OCI-LY7 (cell line): ENCODE measurements at regions not wholly inside any gene's neighbourhood (a gene's known extent, or its start where the extent isn't known, plus 50 kb on each side); places are given as distances from the start of the nearest gene placed in this dataset.

Experiments
- BruUV-seq: library from RNA; stranded (reverse); fragments of 400-500 nt; replicated peaks from 2 replicates; lab custom pipeline; 2021; lab: Mats Ljungman, UMichigan
- CTCF ChIA-PET: fragments of 300-600 bp; sonication (Branson Sonifier 250); formaldehyde crosslinking; loops from one replicate; lab custom pipeline; 2022; ENCODE audit warnings: antibody characterized with exemption; ENCODE audit not compliant: unreplicated experiment; lab: Charles Lee
- POLR2A ChIA-PET: fragments of 300-600 bp; sonication (Branson Sonifier 250); formaldehyde crosslinking; loops from one replicate; lab custom pipeline; 2022; ENCODE audit warnings: antibody characterized with exemption; lab: Charles Lee
- DNase-seq: peaks from one replicate; pipeline ENCODE4 v3.0.0-alpha.2; 2015; ENCODE audit warnings: low spot score
- H2AFZ ChIP-seq: fragments of 200-600 bp; sonication (generic), shearing (Covaris generic); 2 replicates; pipeline ENCODE4 v1.6.1; 2014; ENCODE audit warnings: mild to moderate bottlenecking, antibody characterized with exemption, low read length, moderate library complexity
- H3K27ac ChIP-seq: fragments of 200-600 bp; sonication (generic); 2 replicates; pipeline ENCODE4 v1.5.1; 2014; ENCODE audit warnings: mixed run types, low read depth, mild to moderate bottlenecking, moderate library complexity, low read length, inconsistent platforms; ENCODE audit not compliant: poor library complexity, severe bottlenecking
- H3K36me3 ChIP-seq: fragments of 200-600 bp; sonication (generic); 2 replicates; pipeline ENCODE4 v1.6.1; 2014; ENCODE audit warnings: mild to moderate bottlenecking, antibody characterized with exemption, low read length, moderate library complexity, mixed read lengths; ENCODE audit not compliant: insufficient read depth
- H3K4me1 ChIP-seq: fragments of 200-600 bp; sonication (generic); 2 replicates; pipeline ENCODE4 v1.5.1; 2014; ENCODE audit warnings: mild to moderate bottlenecking, low read length; ENCODE audit not compliant: insufficient read depth, poor library complexity, severe bottlenecking
- H3K4me2 ChIP-seq: fragments of 200-600 bp; sonication (generic); 2 replicates; pipeline ENCODE4 v1.6.1; 2014; ENCODE audit warnings: mild to moderate bottlenecking, low read length
- H3K4me3 ChIP-seq: fragments of 200-600 bp; sonication (generic); 2 replicates; pipeline ENCODE4 v1.5.1; 2014; ENCODE audit warnings: mild to moderate bottlenecking, low read depth, low read length; ENCODE audit not compliant: poor library complexity, severe bottlenecking
- H3K79me2 ChIP-seq: fragments of 200-600 bp; sonication (generic); 2 replicates; pipeline ENCODE4 v1.6.1; 2016; ENCODE audit warnings: low read depth, mild to moderate bottlenecking, low read length, moderate library complexity, mixed read lengths; ENCODE audit not compliant: insufficient read depth
- H3K9me2 ChIP-seq: fragments of 200-600 bp; sonication (generic); 2 replicates; pipeline ENCODE4 v1.6.1; 2016; ENCODE audit warnings: mild to moderate bottlenecking, low read length, mixed read lengths; ENCODE audit not compliant: insufficient read depth
- H3K9me3 ChIP-seq: fragments of 200-600 bp; sonication (generic); 2 replicates; pipeline ENCODE4 v1.6.1; 2014; ENCODE audit warnings: mild to moderate bottlenecking, mixed run types, low read length, mixed read lengths
- H4K20me1 ChIP-seq: fragments of 200-600 bp; sonication (generic); 2 replicates; pipeline ENCODE4 v1.6.1; 2014; ENCODE audit warnings: mild to moderate bottlenecking, antibody characterized with exemption, low read length, moderate library complexity, mixed read lengths; ENCODE audit not compliant: insufficient read depth
- CTCF ChIP-seq: fragments of 200-600 bp; sonication (generic); conservative IDR thresholded peaks from 2 replicates; pipeline ENCODE4 v1.5.1; 2014; ENCODE audit warnings: mild to moderate bottlenecking, antibody characterized with exemption, low read length, moderate library complexity, mixed read lengths
- EZH2phosphoT487 ChIP-seq: fragments of 200-600 bp; sonication (generic); IDR thresholded peaks from 2 replicates; pipeline ENCODE4 v1.6.1; 2018; ENCODE audit warnings: low read depth, borderline replicate concordance, mild to moderate bottlenecking, mixed run types, antibody characterized with exemption, low read length, moderate library complexity, mixed read lengths
- intact Hi-C: fragments of 100-400 bp; cut with micrococcal nuclease; formaldehyde crosslinking; loops from one replicate; pipeline ENCODE4 v1.10.0; 2022; ENCODE audit not compliant: unreplicated experiment

- TF ChIP-seq CTCF (no peak), EZH2phosphoT487 (no peak)
- Histone ChIP-seq H3K36me3 (no peaks in the 10 kb centered on the region), H3K9me3 (no peaks in the 10 kb centered on the region), H3K4me3 (no peak overlapping the region), H3K4me2 (no peak overlapping the region), H3K79me2 (no peaks in the 10 kb centered on the region), H4K20me1 (no peaks in the 10 kb centered on the region), H3K27ac (no peak overlapping the region), H3K9me2 (no peaks in the 10 kb centered on the region), H3K4me1 (no peaks in the 10 kb centered on the region), H2AFZ (no peak overlapping the region)
- intact Hi-C loops: no loop called here
- ChIA-PET CTCF (interaction anchor here (0.6 kb wide), 1 partner anchor 48 kb away, joined by 3 read pairs; no protein-coding TSS in a partner anchor), POLR2A (no interaction called here)
- DNase-seq: no peak
- BruUV-seq: no TSS peak
Measured at GRCh38 chr2:16207151-16207550, 266.8 kb downstream of the MYCN start.

- Histone ChIP-seq H2AFZ (no peak overlapping the region), H3K4me1 (no peaks in the 10 kb centered on the region), H3K79me2 (no peaks in the 10 kb centered on the region), H3K4me2 (no peak overlapping the region), H3K9me3 (no peaks in the 10 kb centered on the region), H3K27ac (no peak overlapping the region), H3K36me3 (no peaks in the 10 kb centered on the region), H3K9me2 (no peaks in the 10 kb centered on the region), H3K4me3 (no peak overlapping the region), H4K20me1 (no peaks in the 10 kb centered on the region)
- DNase-seq: no peak
- no peak for TF ChIP-seq EZH2phosphoT487
- no peak for TF ChIP-seq CTCF
- POLR2A ChIA-PET: no interaction called here
- CTCF ChIA-PET: interaction anchor here (0.6 kb wide), 1 partner anchor 48 kb away, joined by 3 read pairs; no protein-coding TSS in a partner anchor
- intact Hi-C loops: no loop called here
- BruUV-seq: no TSS peak
Measured at GRCh38 chr2:16206191-16206944, 266.0 kb downstream of the MYCN start.

- no peak overlapping the region for H3K4me2 ChIP-seq
- H3K4me1 ChIP-seq: no peaks in the 10 kb centered on the region
- DNase-seq: no peak
- ChIA-PET CTCF (no interaction called here), POLR2A (no interaction called here)
- no peaks in the 10 kb centered on the region for H3K36me3 ChIP-seq
- intact Hi-C loops: no loop called here
- TF ChIP-seq EZH2phosphoT487 (no peak), CTCF (no peak)
- H3K79me2 ChIP-seq: no peaks in the 10 kb centered on the region
- H2AFZ ChIP-seq: no peak overlapping the region
- no peaks in the 10 kb centered on the region for H3K9me3 ChIP-seq
- H3K9me2 ChIP-seq: no peaks in the 10 kb centered on the region
- no peaks in the 10 kb centered on the region for H4K20me1 ChIP-seq
- H3K4me3 ChIP-seq: no peak overlapping the region
- no TSS peak for BruUV-seq
- no peak overlapping the region for H3K27ac ChIP-seq
Measured at GRCh38 chr2:16205631-16206030, 265.3 kb downstream of the MYCN start.
